GM20000 (cell line): ENCODE measurements at regions not wholly inside any gene's neighbourhood (a gene's known extent, or its start where the extent isn't known, plus 50 kb on each side); places are given as distances from the start of the nearest gene placed in this dataset.

ENCODE experiments used
- DNase-seq: peaks from one replicate; pipeline ENCODE4 v3.0.0; 2012; ENCODE audit warnings: low spot score
- TF ChIP-seq, protein P1 (sequence below): IDR thresholded peaks from 2 replicates; pipeline ENCODE4 v1.5.1; 2012; ENCODE audit warnings: mild to moderate bottlenecking, control low read depth; ENCODE audit errors: extremely low read depth, missing control alignments

DNA sequence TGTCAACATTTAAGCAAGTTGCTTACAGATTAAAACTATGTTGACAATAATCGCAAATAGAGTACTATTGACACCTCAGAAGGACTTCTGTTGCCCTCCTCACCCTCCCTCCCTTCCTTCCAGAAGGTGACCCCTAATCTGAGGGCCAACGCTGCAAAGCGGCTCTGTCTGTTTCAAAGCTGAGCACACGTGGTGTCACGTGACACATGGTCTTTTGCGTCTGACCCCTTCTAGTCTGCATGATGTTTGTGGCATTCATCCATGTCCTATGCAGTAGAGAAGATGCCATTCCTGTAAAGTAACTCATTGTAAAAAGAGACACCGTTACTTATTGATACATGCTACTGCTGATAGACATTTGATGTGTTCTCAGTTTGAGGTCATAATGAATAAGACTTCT is 182.3 kb downstream of the THBS2 start:
- no peak for DNase-seq
- TF ChIP-seq, protein P1, sequence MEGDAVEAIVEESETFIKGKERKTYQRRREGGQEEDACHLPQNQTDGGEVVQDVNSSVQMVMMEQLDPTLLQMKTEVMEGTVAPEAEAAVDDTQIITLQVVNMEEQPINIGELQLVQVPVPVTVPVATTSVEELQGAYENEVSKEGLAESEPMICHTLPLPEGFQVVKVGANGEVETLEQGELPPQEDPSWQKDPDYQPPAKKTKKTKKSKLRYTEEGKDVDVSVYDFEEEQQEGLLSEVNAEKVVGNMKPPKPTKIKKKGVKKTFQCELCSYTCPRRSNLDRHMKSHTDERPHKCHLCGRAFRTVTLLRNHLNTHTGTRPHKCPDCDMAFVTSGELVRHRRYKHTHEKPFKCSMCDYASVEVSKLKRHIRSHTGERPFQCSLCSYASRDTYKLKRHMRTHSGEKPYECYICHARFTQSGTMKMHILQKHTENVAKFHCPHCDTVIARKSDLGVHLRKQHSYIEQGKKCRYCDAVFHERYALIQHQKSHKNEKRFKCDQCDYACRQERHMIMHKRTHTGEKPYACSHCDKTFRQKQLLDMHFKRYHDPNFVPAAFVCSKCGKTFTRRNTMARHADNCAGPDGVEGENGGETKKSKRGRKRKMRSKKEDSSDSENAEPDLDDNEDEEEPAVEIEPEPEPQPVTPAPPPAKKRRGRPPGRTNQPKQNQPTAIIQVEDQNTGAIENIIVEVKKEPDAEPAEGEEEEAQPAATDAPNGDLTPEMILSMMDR = no peak

DNA sequence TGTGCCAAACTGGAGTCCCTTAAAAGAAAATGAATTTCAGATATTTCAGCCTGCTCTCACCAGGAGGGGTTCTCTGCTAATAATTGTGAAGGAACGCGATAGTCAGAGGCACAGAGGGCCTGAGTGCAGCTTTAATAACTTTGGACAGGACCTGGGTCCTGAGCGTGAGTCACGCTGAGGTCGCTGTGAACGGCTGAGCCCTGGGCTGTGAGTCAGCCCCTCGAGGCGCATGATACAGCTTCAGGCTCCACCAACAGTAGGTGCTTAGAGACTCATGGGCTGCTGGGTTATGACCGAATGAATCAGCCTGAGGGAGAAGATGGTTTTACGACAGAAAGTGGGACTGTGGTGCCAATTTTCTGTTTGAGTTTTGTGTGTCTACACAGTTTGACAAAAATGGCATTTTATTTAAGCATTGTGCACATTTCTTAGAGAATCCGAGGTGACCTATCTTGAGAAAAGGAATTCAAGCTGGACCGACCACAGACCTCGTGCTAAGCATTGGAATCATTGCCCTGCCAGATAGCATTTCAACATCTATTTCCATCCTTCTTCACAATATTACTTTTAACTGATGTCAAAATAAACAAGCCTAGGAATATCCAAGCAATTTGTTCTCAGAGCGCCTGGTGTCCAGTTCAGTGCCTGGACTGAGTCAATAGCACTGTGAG is 183.0 kb downstream of the THBS2 start:
- no peak for DNase-seq
- TF ChIP-seq, protein P1 = no peak

GRCh38 chr6:169069356-169069755 is 184.3 kb downstream of the THBS2 start:
- TF ChIP-seq, protein P1 = no peak
- DNase-seq = no peak

DNA sequence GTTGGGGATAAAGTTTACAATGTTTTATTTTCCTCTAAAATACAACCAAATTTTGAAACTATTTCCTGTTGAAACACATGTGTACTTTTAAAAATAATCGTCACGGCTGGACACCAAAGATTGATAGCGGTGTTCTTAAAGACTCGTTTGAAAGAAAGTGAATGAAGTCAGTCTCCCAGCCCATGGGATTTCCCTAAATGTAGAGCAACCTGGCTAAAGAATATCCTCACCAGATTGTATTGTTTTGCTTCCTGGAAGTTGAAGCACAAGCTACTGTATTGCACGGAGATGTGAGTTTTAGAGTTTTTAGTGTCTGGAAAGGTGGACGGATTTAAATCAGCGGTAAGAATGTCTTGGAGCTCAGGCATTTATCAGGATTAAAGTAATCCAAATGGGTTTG is 189.5 kb downstream of the THBS2 start:
- TF ChIP-seq, protein P1 = no peak
- DNase-seq = no peak

DNA sequence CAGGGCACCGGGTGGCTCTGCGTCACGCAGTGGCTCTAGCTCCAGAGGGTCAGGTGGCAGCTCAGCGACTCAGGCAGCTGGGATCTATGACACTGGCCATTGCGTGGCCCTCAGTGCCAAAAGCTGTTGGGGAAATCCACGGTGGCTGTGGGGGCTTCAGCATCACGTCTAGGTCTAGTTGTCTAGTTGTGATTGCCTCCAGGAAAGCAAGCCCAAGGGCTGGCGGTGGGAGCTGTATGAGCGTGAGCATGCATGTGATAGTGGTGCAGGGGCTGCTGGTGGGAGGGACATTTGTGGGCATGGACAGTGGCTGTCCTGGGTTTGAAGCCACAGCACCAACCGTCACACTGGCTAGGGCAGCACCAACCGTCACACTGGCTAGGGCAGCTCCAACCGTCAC is 191.4 kb downstream of the THBS2 start:
- TF ChIP-seq, protein P1 = no peak
- no peak for DNase-seq

GRCh38 chr6:169058634-169059033 is 195.0 kb downstream of the THBS2 start:
- TF ChIP-seq, protein P1 = no peak
- DNase-seq = no peak

DNA sequence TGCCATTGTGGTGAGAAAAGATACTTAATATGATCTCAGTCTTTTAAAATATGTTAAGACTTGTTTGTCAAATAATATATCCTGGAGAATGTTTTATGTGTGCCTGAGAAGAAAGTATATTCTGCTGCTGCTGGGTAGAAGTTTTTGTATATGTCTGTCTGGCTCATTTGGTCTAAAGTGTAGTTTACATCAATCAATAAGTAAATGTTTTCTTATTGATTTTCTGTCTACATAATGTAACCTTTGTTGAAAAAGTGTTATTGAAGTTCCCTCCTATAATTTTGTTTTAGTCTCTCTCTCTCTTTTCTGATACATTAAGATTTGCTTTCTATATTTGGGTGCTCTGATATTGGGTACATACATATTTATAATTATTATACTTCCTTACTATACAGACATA is 201.2 kb downstream of the THBS2 start:
- no peak for DNase-seq
- TF ChIP-seq, protein P1 = no peak
